GM21515 (cell line): ENCODE measurements at regions not wholly inside any gene's neighbourhood (a gene's known extent, or its start where the extent isn't known, plus 50 kb on each side); places are given as distances from the start of the nearest gene placed in this dataset.

Experiments
- ATAC-seq: cut with Tn5 transposase; IDR thresholded peaks from one replicate; pipeline ENCODE4 v1.9.1; 2021; ENCODE audit not compliant: unreplicated experiment

DNA sequence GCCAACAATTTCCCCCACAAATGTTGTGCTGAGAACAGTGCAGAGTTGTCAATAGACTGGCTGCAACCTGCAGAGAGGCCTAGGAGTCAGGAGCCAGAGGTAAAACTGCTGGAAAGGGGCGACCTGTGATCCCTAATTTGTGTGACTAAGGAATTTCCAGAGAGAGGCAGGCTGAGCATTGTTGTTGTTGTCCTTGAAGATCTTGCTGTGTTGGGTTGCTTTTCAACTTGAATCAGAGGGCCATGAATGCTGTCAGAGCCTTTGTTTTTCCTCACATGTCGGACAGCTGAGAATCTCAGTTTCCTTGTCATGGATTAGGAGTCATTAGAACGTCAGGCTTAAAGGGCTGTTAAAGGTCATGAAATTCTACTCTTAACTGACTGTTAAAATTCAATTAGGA lies 134.6 kb upstream of the ASTN2 start:
- no peak for ATAC-seq

GRCh38 chr9:117548556-117548955 lies 133.7 kb upstream of the ASTN2 start:
- ATAC-seq = no peak

DNA sequence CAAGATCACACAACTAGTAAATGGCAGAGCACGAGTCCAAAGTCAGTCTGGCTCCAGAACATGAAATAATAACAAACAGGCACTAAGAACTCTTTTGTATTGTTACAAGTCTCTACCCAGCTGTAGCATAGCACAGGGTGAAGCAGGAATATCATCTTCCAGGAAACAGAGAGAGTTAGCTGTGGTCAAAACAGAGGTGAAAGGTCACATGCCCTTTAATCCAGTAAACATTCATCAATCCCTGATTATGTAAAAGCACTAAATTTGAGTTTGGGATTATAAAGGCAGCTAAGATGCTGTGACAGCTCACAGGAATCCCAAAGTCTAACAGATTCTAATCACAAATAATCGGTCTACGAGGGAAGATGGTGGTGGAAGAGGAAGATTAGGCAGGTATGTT lies 133.0 kb upstream of the ASTN2 start:
- ATAC-seq = no peak

- ATAC-seq = no peak
These were observed 132.2 kb upstream of the ASTN2 start for GRCh38 chr9:117546894-117547678.

DNA sequence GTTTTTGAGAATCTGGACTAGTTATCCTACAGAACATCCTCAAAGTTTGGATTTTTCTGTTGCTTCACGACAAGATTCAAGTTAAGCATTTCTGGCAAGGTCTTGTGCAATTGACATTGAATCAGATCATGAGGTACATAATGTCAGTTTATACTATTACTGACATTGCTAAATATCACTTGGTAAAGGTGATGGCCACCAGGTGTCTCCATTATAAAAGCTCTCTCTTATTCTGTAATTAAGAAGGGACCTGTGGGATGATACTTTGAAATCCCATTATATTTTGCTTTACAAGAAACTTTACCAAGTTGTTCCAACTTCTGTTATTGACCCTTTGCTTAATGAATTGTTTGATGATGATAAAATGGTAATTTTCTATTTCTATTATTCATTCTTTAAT lies 131.0 kb upstream of the ASTN2 start:
- ATAC-seq = no peak

DNA sequence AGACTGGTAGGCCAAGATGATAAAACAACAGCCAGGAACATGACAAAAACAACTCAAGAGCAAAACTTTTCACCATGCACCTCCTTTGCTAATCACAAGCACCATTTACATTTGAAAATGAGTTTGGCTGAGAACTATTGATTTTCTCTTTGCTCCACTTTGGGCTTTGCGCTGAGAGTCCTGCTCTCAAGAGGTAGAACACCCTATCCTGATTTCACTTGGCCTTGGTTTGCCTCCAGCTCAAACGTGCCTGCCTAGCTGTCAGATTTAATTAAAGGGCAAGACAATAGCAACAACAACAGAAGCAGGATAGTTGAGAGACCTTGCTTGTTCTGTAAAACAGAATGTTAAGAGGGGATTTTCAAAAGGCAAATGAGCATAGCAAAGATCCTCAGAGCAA lies 128.2 kb upstream of the ASTN2 start:
- ATAC-seq = no peak

DNA sequence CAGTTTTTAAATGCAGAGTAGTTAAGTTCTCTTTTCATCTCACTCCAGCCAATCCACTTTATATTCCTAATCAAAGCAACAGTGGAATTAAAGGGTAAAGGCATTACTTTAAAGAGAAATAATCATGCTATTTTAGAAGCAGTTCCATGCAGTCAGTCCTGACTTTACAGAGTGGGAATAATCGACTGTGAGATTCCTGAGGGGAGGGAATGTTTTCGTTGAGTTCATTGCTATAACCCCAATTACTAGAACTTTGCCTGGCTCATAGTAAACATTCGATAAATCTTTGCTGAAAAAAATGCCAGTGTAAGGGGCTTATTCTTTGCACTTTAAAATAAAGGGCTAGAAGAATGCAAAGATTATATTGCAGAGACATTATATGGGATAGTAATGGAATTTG lies 127.2 kb upstream of the ASTN2 start:
- ATAC-seq = no peak

DNA sequence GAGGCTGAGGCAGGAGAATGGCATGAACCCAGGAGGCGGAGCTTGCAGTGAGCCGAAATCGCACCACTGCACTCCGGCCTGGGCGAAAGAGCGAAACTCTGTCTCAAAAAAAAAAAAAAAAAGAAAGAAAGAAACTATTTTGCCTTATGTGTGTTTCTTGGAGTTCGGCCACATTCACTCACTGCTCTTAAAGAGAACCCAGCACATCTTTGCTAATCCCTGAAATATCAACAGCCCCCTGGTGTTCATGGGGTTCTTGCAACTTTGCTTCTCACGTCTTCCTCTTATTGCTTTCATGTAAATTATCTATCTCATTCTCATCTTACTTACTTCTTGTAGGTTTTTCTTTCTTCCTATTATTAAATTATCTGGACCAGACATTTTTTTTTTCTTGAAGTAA lies 126.3 kb upstream of the ASTN2 start:
- no peak for ATAC-seq

- ATAC-seq = no peak
These were observed 121.1 kb upstream of the ASTN2 start for GRCh38 chr9:117535973-117536372.

DNA sequence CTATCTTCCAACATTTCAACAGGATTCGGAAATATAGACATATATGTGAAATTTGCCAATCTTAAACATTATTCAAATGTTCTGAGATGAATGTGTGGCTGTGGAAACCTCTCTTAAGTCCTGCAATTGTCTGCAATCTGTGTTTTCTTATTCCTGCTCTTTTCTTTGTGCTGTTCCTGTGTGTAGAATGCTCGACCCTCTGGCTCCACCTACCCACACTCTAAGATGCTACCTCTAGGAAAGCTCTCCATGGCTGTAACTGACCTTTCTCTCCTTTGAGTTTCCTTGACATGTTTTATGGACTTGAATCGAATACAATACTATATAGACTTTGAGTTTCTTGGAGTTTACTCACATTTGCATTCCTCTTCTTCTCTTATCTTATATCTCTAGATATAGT lies 120.6 kb upstream of the ASTN2 start:
- no peak for ATAC-seq

DNA sequence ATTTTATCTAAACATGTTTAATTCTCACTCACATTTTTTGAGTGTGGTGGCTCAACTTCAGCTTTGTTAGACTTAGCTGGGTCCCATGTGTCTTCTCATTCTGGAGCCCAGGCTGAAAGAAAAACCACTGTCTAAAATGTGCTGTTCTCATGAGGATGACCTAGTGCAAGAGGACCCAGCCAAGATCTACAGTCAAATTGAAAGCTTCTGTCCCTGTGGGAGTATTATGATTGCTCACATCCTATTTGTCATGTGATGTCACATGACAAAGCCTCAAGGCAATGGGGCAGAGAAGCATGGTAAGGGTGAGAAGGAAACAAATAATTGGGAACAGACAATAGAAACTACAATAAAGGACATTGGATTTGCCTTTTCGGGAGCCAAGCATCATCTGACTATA lies 113.4 kb upstream of the ASTN2 start:
- ATAC-seq = no peak

GRCh38 chr9:117526674-117527073 lies 111.8 kb upstream of the ASTN2 start:
- ATAC-seq = no peak

- ATAC-seq = no peak
These were observed 108.8 kb upstream of the ASTN2 start for GRCh38 chr9:117523531-117524153.

DNA sequence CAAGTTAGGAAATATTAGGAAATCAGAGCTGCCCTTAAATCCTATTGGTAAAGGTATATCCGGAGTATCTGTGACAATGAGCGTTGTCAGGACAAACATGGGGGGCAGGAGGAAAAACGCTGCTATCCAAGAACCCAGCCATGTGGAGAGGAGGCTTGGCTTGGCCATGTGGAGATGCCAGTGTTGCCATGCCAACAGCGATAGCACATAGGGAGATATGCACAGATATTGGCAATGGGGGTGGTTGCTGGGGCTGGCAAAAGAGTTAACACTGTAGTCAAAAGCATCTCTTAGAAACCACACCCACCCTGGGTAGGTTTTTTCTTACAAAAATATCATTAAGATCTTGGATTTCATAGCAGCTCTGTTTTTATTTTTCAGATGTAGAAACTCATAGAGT lies 106.4 kb upstream of the ASTN2 start:
- ATAC-seq = no peak

GRCh38 chr9:117516676-117517632 lies 102.1 kb upstream of the ASTN2 start:
- ATAC-seq = no peak

DNA sequence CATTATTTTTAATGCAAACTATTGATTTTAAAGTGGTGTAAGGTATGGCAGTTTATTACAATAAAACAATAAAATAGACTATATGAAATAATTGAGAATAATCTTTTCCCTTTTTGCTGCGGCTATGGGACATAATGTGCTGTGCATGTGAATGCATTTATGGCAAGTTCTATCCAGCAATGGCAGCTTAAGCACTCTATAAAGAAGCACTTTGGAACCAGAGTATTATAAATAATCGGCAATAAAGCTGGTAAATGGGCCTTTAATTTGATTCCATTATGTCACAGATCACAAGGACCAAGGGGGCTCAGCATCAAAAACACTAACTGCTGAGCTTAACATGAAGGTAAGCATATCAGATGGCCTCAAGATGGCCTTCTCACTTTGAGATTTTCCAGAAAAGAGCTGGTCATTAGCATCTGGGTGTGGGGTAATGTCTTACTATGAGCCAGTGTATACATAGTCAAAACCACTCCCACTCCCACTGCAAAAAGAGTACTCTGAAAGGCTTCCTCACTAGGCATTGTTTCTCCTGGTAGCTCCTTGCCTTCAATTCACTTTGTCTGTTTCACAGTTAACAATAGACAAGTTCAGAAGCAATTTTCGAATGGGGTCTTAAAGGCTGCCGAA lies 97.1 kb upstream of the ASTN2 start:
- no peak for ATAC-seq

DNA sequence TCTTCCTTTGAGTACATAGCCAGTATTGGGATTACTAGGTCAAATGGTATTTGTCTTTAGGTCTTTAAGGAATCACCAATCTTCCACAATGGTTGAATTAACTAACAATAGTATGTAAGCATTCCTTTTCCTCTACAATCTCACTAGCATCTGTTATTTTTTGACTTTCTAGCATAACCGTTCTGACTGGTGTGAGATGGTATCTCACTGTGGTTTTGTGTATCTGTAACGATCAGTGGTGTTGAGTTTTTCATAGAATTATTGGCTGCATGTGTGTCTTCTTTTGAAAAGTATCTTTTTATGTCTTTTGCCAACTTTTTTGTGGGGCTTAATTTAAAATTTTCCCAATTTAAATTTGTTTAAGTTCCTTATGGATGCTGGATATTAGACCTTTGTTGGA lies 81.5 kb upstream of the ASTN2 start:
- ATAC-seq = no peak

DNA sequence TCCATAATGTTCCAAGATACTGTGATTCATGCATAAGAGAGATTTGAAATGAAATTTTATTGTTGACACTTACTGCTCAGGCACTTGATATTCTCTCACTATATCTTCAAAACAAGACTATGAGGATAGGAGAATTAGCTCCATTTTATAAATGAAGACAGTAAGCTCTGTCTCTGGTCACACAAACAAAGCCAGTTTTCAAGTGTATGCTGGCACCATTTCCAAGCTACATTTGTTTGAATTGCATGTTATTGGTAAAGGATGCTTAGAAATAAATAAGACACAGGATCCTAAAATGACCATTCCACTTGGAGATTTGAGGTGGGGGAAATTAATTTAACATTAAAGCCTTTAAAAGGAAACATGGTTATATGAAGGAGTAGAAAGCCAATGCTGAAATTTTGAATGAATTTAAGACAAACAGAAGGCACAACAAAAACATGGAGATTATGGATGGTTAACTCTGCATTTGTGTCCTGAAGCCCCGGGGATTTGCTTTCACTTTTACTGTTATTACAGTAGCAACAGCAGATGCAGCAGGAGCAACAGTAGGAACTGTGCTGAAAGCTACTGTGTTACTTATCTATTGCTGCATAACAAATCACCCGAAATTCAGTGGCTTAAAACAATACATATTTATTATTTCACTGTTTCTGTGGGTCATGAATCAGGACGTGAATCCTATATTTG lies 79.7 kb upstream of the ASTN2 start:
- ATAC-seq = no peak

DNA sequence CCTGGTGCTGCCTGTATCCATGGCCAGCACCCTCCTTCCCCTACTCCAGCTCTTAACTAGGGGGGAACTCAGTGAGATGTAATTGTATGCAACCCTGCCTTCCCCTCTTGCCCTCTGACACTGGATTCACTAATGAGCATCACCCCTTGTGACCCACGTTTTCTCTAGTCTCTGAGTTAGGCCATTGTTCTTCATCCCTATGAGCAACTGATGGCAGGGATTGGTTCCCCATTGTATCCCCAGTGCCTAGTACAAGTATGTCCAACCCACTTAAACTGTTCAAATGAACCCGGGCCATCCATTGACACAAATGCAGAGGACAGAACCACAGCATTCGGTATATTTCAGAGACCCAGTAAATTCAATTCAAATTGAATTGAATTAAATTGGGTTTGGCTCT lies 77.6 kb upstream of the ASTN2 start:
- no peak for ATAC-seq

DNA sequence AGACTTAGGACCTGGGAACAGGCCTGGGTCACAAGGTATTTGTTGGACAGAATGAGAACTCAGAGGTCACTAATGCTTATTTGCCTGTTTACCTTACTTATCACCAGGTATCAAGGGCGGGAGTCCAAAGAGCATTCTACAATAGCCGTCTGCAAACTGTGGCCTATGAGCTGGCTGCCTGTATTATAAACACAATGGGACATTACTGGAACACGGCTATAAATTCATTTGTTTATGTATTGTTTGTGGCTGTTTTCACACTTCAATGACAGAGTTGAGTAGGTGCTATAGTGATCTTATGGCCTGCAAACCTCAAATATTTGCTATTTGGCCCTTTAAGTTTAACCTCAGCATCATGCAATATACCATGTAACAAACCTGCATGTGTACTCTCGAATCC lies 76.6 kb upstream of the ASTN2 start:
- ATAC-seq = no peak

DNA sequence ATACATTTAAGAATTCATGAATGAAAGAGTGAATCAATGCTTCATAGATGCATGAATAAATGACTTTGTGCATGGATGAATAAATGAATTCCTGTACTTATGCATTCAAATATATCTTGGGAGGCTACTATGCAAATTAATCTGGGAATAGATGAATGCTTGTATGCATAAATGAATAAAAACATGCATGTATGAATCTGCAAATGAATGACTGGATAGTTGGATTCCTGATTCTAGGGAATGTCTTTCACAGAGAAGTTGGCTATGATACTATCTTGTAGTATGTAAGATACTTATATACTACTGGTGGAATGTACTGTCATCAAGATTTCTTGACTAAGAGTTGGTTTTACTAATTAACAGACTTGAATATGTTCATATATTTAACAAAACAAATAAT lies 75.3 kb upstream of the ASTN2 start:
- ATAC-seq = no peak
